H54 (cell line): ENCODE measurements at regions not wholly inside any gene's neighbourhood (a gene's known extent, or its start where the extent isn't known, plus 50 kb on each side); places are given as distances from the start of the nearest gene placed in this dataset.
A peak's percentile ranks its signal among the peaks of the same experiment; 100 is the strongest.

Source experiments
- DNase-seq: peaks from one replicate; pipeline ENCODE4 v3.0.0; 2011; ENCODE audit warnings: low spot score, mixed read lengths; ENCODE audit not compliant: insufficient read length
- FAIRE-seq: peaks from 3 replicates; lab custom pipeline; 2011; peaks lifted over from hg19 to GRCh38; lab: Jason Lieb, UNC
- POLR2A ChIP-seq: IDR thresholded peaks from 2 replicates; pipeline ENCODE4 v1.6.1; 2011; ENCODE audit warnings: low read depth, mild to moderate bottlenecking, low read length

DNA sequence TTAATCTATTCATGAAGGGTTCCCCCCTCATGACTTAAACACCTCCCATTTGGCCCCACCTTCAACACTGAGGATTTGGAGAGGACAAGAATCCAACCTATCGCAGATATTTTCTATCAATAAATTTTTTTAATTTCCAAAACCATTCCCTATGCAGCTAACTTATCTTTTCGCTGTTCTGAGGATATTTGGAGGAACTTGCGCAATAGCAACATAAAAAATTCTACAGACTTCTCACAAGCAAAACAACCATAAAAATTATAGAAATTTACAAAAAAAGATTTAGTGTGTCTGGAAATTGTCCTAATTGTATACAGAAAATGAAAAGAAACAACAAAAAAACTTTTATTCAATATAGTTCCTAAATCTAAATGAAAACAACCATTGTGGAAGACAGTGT lies 1472.7 kb upstream of the ZEB2 start:
- no peak for TF ChIP-seq POLR2A
- FAIRE-seq (no peak), DNase-seq (no peak)

DNA sequence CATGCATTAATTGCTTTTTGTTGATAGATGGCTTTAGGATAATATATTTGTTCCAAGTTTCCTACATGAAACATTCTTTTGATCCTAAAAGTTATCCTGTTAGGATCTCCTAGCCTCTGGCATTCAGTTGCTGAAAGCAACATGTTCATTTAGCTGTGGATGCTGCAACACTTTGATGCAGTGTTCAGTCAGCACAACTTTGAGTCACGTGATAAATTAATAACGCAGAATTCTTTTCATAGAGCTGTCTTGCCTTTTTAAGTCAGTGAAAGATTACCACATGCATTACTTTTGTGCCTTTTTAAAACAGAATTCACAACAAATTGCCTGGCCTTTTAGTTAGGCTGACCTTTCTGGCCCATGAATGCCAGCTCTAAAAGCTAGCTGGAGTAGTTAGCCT lies 1467.9 kb upstream of the ZEB2 start:
- FAIRE-seq (no peak), DNase-seq (no peak)
- TF ChIP-seq POLR2A, result no peak

DNA sequence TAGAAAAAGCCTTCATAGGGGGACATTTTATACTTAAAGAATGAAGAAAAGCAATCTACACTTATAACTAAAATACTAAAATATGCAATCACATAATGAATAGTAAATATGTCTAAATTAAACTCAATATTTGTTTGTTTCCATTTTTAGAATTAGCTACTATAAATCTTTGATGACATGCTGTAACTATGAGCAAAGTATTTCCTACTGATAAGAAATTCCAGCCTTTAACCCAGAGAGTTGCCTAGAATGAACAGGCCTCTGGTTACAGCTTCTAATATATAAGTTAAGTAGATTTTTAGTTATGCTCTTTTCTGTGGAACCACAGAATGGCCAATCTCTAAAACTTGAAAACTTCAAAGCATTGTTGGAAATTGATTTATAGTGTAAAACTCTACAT lies 1465.6 kb upstream of the ZEB2 start:
- TF ChIP-seq POLR2A, result no peak
- DNase-seq, result no peak
- FAIRE-seq, result no peak

DNA sequence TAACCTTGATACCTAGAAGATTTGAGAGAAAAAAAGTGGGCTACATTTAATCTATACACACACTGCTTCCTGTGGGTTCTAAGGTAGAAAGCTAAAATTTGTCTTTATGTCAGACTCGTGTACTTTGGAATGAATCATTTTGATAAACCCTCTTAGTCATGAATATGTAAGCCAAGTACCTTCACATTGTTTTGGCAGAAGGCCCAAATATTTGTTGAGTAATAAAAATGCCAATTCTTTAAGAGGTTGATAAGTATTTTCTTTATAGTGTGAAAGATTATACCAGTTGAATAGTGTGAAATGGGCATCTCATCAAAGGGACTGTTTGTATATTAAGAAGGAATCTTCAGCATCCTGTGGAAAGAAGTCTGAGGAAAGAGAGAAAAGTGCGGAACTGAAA lies 1464.7 kb upstream of the ZEB2 start:
- no peak for DNase-seq
- peak; percentile 93 for FAIRE-seq

DNA sequence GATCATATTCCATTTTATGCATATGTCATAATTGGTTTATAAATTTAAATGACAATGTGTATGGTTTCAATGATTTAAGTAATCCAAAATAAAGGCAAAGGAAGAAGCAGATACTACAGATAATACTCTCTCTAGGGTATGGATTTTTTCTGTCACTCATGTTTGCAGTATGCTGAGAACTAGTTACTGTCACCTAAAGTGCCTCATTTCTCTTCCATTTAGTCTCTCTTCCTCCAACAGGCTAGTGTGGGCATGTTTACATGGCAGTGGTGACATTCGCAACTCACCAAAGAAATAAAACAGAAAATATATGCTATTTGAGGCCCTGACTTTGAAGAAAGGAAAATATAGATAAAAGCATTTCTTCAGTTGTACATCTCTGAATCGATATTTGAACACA lies 1460.4 kb upstream of the ZEB2 start:
- TF ChIP-seq POLR2A, result no peak
- DNase-seq (no peak), FAIRE-seq (no peak)

More for the DNA sequence above, 1464.7 kb upstream of the ZEB2 start:
- no peak for TF ChIP-seq POLR2A

DNA sequence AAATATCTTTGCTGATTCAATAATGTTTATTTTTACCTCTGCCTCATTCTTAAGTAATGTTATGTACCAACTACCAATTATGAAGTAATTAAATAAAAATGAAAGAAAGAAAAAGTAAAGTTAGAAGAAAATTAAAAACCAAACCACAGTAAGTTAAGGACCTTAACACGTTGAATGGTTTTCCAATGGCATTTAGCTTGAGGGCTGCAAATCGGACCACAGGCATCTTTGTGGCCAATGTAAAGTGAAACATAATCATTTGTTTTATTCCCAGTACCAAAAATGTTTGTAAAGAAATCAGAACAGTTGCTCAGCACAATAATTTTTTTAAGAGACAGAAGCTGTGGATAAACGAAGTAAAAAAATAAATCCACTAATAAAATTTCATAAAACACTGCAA lies 1455.5 kb upstream of the ZEB2 start:
- FAIRE-seq, result no peak
- no peak for TF ChIP-seq POLR2A
- DNase-seq, result no peak

DNA sequence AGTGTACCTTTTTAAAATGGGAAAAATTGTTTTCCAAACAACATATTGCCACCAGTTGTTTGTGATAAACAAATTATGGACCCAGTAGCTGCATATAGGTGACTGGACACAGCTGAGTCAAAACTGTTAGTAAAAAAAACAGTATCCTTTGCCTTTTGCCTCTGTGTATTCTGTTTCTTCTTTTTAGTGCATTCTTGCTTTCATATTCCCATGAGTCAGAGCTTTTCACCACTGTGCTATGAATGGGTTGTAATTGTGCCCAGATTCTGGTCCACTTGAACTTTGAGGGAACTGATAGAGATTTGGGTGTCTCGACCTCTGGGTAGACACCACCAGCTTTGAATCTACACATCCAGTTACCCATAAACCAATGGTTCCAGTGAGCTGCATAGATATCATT lies 1441.9 kb upstream of the ZEB2 start:
- no peak for TF ChIP-seq POLR2A
- FAIRE-seq (no peak), DNase-seq (no peak)

DNA sequence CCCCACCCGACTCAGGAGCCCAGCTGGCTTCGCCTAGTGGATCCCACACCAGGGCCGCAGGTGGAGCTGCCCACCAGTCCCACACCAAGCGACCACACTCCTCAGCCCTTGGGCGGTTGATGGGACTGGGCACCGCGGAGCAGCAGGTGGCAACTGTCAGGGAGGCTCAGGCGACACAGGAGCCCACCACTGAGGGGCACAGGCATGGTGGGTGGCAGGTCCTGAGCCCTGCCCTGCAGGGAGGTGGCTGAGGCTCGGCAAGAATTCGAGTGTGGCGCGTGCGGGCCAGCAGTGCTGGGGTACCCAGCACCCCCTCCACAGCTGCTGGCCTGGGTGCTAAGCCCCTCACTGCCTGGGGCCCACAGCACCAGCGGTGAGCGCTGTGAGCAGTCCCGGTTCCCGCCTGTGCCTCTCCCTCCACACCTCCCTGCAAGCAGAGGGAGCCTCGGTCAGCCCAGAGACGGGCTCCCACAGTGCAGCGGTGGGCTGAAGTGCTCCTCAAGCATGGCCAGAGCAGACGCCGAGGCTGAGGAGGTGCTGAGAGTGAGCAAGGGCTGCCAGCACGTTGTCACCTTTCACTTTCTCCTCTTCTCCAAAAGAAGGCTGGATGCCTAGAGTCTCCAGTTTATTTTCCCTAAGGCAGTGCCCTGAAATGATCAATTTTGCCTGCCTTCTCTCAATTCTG lies 1440.7 kb upstream of the ZEB2 start:
- DNase-seq (no peak), FAIRE-seq (no peak)
- no peak for TF ChIP-seq POLR2A

DNA sequence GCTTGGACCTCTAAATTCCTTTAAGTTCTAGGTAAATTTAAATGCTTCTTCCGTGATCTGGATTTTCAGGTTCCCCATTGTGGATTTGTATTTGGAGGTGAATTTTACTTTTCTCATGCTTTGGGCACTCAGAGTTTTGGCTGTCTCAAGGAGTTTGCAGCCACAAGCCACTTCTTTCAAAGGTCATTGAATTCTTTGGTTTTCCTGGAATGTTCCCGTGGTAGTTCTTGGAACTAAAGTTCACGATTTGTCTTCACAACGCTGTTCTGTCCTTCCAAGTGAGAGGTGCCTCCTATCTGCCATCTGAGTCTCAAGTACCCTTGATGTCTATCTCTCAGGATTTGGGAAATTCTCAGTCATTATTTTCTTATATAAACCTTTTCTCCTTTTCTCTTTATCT lies 1438.7 kb upstream of the ZEB2 start:
- TF ChIP-seq POLR2A, result no peak
- FAIRE-seq (no peak), DNase-seq (no peak)

DNA sequence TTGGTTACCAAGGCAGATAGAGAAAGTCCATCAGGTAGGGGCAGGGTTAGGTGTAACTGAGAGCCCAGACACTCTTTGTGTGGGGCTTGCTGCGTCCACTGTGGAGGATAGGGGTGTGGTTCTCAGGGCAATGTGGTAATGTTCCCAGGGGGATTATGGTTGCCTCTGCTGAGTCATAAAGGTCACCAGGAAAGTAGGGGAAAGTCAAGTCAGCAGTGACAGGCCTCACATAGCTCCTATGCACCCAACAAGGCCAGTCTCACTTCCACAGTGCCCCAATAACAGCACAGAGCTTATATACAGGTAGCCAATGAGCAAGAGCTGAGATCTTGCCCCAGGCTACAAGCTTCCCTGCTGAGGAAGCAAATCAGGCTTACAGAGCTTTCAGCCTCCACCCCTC lies 1438.0 kb upstream of the ZEB2 start:
- FAIRE-seq (no peak), DNase-seq (no peak)
- no peak for TF ChIP-seq POLR2A

DNA sequence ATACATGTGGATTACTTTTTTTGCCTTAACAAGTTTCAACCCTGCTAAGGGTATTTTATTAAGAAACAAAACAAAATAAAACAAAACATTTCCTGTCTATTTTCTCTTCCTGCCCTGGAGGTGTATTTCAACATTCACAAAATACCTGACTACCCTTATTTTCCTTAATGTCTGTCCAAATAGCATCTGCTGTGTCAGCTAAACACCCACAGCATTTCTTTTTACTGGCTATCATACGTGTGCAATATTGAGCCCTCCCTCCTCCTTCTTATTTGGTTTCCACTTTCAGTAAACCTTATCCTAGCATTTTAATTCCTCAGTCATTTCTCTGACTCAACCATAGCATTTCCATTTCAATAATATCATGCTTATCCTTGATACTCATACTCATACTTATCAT lies 1420.0 kb upstream of the ZEB2 start:
- FAIRE-seq, result no peak
- TF ChIP-seq POLR2A, result no peak
- DNase-seq, result no peak

DNA sequence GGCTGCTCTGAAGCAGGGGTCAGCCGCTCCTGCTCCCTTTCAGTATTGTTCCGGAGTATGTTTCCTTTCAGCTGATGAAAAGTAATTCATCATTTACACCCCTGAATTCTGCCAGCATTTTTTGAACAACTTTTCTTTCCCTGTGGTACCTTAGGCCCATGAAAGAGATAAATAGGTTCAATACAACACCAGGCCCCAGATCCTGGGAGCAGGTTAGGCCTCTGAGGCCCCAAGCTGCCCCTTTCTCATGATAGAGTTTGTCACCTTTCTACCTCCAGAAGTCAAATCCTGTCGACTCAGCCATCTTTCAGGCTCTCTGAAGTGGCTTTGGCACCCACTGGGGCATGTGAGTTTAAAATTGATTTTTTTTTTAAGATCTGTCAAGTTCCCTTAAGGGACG lies 1415.1 kb upstream of the ZEB2 start:
- FAIRE-seq (no peak), DNase-seq (no peak)
- no peak for TF ChIP-seq POLR2A

DNA sequence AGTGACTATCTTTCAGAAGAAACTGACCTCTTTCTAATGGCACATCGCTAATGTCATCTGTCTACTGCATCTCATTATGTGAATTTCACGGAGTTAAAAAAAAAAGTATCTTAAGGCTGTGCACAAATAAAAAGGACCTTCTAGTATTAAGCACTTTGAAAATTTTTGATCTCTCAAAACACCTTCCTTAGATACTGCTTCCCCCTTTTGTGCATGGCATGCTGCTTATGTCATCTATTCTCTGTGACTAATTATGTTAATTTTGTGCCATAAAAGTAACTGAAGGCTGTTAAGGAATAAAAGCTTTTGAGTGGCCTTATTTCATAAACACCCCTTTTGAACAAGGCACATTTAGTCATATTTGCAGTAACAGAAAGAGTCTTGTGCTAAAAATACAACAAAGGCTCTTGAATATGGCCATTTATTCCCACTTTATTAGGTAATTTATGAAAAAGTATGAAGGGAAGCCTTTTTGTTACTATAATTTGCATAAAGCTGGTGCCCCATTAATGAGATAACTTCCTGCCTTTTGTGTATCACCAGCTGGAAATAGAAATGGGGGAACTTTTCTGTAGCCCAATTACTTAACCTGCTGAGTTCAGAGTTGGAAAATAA lies 1412.0 kb upstream of the ZEB2 start:
- no peak for FAIRE-seq
- no peak for TF ChIP-seq POLR2A
- DNase-seq, result no peak

DNA sequence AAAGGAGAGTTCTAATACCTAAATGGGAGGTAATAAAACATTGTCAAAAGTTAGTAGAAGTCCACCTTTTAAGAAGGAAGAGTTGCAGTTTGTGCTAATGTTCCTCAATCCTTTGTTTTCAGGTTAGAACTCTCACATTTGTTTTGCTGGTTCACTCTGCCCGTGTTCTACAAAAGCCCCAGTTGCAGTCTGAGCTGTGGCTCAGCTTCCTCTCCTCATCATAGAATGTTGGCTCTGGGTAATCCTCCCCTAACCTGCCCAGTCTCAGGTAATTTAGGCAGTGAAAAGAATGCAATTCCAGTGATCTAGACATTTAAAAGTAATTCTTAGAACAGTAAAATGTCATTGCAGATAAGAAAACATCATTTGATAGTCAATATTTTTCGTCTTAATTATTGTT lies 1410.4 kb upstream of the ZEB2 start:
- TF ChIP-seq POLR2A, result no peak
- FAIRE-seq, result no peak
- DNase-seq, result no peak

DNA sequence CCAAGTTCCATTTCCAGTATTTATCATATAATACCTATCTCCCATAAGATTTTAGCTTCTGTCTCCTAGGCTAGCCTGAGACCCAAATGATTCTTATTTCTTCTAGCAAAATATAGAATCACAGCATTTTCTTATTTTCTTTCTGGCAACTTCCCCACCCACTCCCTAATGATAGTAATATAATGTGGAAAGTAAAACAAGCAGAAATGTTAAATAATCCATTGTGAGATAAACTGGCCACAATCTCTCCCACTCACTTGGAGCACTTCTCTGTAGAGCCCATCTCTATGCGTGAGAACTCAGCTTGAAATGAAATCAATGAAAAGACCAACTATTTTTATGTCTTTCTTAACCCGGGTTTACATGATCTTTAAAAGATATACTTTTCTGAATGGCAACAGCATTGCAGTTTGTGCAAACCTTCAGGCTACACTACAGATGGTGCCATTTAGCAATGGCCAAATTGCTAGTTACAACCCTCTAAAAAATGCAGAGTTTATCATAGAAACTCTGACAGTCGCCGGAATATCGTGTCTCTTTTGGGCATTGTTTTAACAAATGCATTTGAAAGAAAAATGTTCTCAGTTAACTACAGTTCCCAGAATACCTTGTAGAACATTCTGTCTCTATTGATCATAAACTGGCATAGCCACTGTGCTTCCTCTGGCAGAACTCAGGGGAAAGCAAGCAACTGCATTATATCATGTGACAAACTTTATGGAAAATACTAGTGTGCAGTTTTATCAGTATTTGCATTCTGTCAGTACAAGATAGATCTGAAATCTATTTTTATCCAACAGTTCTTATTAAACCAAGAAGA lies 1407.4 kb upstream of the ZEB2 start:
- TF ChIP-seq POLR2A, result no peak
- DNase-seq, result no peak
- peak; percentile 43 for FAIRE-seq
